HG03457 (cell line): ENCODE measurements at regions not wholly inside any gene's neighbourhood (a gene's known extent, or its start where the extent isn't known, plus 50 kb on each side); places are given as distances from the start of the nearest gene placed in this dataset.

Experiments used
- ATAC-seq: cut with Tn5 transposase; IDR thresholded peaks from one replicate; pipeline ENCODE4 v1.9.1; 2021; ENCODE audit warnings: moderate number of reproducible peaks; ENCODE audit not compliant: unreplicated experiment

DNA sequence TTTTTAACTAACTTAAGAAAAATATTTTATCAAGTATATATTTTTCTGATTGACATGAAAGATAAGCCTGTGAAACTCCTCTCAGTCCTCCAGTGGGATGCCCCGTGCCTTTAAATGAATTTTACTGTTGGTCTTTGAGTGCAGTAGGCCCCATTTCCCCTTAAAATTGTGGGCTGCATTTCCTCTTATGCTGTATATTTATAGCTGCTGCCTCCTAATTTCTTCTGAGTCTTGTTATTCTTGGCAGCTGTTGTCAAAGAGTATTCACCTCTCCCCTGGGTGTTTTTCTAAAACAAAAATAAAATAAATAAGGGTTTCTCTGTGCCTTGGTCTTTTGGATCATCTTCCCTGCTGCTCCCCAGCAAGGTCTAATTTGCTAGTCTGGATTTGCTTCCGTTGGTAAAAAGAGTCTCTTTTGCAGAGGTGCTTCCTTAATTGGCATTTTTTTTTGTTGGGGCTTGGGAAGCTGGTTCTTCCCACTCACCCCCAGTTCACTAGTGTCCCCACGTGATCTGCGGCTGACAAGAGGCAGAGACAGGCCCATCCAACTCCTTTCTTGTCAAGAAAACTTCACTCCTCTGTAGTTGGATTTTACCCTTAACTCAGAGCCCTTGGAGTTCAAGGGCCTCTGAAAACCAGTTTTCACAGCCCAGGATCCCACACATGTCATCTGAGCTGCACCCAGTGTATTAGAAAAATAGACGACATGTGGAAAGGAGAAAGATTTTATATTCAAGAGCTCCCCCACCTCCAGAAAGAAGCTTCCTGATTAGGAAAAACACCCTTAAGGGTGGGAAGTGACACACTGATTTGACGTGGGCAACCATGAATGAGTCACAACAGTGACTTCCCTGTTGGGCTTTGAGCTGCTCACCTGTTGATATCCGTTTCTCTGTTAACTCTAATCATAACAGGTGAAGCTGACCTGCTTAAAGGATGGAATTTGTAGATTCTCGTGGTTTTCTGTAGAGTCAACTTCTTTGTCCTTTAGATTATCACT, 431.5 kb downstream of the DCDC2C start:
- no peak for ATAC-seq

DNA sequence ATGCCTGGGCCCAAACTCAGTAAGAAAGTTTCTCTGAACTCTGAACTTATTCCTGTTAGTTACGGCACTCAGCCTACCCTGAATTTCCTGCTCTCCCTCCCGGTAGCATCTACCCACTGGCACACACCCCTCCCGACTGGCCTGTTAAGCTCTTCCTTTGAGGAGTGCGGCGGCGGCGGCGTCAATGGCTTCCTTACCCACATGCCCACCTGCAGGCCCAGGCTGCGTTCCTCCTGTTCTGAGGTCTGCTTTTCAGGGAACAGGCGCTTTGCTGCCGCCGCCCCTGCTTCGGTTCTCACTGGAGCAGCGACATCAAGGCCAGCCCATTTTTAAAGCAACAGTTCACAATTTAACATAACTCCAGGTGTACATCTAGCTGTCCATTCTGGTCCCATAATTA, 432.4 kb downstream of the DCDC2C start:
- no peak for ATAC-seq

DNA sequence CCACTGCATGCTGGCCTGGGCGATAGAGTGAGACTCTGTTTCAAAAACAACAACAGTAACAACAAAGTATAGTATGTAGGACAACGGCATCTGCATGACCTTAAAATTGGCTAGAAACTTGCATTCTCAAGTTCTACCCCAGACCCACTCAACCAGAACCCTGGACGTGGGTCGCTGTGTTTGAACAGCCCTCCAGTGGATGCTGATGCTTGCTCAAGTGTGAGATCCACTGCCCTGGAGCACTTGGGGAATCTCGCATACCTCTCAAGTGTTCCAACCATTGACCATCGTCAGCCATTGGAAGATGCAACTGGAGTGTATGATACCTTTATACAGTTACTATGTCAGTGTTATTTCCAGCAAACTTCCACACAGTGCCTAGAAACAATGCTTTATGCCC, 435.9 kb downstream of the DCDC2C start:
- ATAC-seq: no peak

DNA sequence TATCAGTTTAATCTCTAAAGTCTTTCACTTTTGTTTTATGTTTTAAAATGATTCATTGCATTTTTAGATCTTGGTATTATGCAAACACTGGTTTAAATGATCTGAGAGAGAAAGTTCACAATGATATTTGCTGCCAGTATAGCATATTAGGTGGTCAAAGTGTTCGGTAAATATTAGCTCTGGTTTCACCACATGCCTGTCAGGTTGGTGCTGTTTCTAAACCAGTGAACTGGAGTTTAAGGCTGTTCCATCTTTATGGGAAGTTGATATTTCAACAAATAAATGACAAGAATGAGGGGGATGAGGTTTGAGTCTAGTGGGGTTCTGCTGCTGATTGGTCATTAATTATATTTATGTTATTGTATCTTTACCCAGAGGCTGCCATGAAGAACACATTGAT, 436.4 kb downstream of the DCDC2C start:
- ATAC-seq: no peak

DNA sequence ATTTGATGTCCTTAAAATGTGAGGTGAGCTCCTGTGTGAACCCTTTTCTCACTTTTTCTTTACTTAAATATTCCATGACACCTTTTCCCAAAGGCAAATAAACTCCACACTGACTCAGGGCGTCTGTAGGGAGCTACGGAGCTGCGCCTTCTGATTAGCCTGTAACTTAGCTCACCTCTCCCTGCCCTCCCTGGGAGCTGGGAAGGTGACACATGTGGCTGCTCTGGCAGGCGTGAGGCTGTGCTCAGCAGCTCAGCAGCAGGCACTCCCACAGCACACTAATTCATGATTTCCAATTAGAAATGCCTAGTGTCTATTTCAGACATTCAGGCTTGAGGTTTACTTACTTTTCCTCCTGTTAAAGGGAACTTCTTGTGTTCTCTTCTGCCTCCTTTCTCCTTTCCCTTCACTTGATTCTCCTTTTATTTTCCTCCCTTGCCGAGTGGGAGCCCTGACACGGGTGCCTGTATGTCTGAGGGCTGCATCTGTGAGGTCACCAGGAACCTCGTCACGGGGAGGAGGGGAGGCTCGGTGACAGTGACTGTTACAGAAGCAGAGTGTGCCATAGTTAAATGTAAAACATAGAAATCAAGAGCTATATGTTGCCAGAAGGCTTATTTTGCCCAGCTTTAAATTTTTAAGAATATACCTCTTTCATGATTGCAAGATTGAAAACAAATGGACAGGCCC, 437.1 kb downstream of the DCDC2C start:
- ATAC-seq: no peak

DNA sequence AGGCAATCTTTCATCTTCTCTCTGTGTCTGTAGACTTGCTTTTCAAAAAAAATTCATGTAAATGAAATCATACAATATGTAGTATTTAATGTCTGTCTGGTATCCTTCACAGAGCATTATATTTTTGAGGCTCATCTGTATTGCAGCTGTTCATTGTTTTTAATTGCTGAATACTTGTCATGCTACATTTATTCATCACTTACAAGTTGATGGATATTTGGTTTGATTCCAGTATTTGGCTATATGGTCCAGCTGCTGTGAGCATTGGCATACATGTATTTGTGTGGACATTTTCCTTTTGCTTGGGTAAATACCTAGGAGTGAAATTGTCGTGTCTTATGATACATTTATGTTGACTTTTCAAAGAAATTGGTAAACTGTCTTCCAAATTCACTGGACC, 441.4 kb downstream of the DCDC2C start:
- no peak for ATAC-seq

DNA sequence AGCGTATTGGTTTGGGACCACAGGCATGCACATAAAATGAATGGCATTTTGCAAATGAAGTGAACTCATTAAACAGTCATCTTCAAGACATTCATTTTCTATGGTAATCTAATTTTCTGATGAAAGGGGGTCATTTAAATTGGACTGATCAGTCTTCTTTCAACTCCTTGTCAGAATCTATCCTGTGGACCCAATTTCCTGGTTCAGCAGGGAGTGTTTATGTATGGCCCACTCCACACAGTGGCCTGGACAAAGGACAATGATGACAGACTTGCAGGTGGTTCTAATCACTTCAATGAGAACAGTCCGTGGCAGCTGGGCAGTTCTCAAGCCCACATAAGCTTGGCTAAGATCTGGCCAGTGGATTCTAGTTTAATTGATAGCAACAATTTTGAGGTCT, 448.1 kb downstream of the DCDC2C start:
- ATAC-seq: no peak

DNA sequence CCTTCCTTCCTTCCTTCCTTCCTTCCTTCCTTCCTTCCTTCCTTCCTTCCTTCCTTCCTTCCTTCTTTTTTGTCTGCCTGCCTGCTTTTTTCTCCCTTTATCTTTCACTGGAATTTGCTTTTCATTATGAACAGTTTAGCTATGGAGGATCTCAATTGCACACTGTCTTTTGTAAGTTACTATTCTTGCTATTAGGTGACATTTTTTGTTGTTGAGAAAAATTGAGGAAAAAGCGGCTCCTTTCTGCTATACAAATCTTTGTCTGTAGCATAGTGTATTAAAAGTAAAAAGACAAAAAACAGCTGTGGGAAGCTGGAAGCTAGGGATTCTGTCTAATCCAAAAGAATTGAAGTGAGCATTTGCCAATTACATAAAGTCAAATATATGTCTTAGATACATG, 448.7 kb downstream of the DCDC2C start:
- ATAC-seq: no peak

DNA sequence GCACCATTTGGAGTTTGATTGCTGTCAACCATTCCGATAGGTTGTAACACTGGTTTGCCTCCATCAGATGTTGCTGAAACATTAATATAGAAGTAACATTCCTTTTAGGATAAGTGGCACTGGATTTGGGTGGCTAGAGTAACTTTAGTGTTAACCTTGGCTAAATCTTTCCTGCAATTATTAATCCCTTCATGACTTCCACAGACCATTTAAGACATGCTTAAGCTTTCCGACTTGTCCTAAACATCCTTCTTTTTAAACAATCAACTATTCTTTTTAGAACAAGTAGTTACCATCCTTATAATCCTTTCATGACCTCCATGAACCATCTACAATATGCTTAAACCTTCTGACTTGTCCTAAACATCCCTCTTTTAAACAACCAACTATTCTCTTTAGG, 465.5 kb downstream of the DCDC2C start:
- ATAC-seq: no peak

DNA sequence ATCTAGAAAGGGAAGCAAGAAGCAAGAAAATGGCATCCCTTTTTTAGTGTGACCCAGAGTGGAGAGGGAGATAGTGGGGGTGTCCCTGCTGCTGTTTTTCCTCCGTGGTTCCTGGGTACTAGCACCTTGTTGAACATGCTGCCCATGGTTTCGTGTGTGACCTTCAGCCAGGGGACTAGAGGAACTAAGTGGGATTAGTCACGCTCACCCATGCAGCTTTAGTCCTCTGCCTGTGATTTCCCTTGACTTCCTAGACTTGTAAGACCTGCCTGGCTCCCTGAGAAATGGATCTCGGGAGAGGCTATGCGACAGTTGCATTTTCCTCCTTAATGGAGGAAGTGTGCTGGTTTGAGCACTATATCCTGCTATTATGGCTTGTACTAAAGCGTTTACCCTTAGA, 471.4 kb downstream of the DCDC2C start:
- no peak for ATAC-seq

DNA sequence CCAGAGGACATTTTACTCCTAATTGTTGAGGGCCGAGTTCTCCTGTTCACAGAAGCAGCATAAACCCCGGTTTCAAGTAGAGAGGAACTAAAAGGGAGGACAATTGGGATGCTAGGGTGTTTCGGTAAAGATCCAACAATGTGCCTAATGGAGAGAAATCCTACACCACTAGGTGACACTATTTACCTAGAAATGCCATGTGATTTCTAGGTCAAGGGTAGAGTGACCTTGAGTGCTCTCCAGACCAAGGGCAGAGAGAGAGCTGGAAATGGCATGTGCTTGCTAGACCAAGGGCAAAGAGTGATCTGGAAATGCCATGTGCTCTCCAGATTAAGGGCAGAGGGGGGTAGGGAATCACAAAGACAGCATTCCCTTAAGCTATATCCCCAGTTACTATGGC, 472.0 kb downstream of the DCDC2C start:
- no peak for ATAC-seq

DNA sequence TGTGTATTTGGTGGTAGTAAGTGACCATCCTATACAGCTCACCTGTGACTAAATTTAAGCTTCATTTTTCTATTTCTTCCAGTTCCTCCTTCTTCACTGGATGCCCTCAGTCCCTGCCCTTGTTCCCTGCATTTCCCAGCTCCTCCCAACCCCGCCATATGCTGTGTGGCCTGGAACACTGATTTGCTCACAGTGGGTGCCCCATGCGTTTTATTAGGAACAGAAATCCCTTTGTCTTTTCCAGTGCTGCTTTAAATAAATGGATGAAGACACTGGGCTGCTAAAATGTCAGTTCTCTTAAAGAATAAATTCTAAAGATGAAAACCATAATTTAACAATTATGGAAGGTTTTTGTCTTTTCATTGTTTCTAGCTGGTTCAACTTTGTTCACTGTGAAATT, 477.3 kb downstream of the DCDC2C start:
- no peak for ATAC-seq

DNA sequence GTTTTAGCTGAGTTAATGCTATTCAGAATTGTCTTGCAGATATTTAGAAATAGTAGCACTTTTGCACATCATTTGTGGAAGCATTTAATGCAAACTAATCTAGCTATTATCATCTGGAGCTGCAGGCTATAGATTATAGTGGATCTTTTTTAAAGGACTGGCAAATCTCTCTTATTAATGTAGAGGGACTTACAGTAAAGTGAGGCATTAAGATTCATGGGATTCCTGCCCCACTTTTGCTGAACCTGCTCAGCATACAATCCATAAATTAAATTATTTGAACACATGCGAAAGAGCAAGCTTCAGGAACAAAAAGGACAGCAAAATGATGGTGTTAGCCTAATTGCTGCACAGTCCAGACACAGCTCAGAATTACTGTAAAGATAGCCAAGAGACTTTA, 477.7 kb downstream of the DCDC2C start:
- no peak for ATAC-seq

DNA sequence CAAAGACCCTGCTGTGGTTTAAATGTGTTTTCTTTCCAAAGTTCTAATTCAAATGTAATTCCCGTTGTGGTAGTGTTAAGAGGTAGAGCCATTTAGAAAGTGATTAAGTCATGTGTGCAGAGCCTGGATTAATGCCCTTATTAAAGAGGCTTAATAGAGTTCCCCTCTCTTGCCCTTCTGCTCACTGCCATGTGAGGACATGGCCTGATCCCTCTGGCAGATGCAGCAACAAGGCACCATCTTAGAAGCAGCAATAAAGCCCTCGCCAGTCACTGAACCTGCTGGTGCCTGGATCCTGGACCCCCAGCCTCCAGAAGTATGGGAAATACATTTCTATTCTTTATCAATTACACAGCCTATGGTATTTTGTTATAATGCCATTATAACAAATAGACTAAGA, 485.2 kb downstream of the DCDC2C start:
- ATAC-seq: no peak

DNA sequence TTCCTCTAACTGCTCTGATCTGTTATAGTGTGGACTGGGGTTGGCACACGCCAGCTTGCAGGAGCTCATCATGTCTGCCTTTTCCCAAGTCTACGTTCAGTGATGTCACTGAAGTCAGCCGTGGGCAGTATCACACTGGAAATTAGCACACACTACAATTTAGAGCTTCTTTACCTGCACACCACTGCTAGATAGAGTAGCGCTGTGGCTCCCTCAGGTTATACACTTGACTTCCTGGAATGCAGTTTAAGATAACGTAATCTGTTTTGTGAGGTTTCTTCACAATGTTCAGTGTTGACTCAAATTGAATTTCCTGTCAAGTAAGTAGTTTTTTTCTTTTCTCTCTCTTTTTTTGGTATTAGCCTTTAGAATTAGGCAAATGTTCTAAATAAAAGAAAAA, 487.2 kb downstream of the DCDC2C start:
- no peak for ATAC-seq

DNA sequence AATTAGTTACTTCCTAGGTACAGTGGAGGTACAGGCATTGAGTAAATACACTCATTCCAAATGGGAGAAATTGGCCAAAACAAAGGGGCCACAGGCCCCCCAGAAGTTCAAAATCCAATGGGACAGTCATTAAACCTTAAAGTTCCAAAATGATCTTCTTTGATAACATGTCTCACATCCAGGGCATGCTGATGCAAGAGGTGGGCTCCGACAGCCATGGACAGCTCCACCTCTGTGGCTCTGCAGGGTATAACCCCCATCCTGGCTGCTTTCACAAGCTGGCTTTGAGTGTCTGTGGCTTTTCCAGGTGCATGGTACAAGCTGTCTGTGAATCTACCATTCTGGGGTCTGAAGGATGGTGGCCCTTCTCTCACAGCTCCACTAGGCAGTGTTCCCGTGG, 488.7 kb downstream of the DCDC2C start:
- ATAC-seq: no peak

DNA sequence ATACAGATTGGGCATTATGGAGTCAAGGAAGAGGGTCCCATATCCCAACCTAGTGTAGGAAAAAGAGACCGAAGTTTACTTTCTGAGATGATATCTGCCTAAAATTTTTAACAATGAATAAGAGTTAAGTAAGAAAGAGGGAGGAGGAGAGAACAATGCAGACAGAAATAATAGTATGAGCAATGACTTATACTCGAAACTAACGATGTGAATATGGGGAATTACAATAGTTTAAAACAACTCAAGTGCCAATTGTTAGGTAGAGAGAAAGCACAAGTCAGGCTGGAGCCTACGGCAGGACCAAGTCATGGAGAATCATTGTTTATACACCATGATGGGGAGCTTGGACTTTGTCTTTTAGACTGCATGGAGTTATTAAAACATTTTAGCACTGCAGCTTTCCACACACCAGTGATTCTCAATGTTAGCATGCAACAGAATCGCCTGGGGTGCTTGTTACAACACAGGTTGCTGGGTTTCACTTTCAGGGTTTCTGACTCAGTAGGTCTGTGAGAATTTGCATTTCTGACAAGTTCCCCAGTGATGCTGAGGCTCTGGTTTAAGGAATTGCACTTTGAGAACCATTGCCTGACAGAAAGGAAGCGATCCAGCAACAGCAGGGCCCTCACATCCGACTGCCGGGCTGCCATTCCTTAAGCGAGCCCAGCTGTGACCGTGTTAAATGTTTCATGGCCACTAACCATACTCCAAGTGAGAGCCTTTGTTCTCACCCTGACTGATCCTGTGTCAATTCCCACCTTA, 511.2 kb downstream of the DCDC2C start:
- ATAC-seq: no peak

DNA sequence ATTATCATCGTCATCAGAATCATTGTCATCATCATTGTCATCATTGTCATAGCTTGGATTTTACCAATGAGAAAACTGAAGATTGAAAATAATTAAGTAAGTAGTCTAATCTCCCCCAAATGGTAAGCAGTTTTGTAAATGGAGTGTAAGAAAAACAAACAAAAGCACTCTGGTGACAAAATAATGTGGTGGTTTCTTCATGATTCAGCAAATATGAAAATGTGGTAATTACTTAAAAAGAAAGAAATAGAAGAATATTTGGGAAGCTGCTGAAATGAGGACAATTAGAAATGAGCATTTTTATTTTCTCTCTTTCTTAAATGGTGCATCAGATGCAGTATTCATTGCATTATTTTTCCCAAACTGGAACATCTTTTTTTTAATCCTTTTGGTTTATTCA, 514.4 kb downstream of the DCDC2C start:
- no peak for ATAC-seq

DNA sequence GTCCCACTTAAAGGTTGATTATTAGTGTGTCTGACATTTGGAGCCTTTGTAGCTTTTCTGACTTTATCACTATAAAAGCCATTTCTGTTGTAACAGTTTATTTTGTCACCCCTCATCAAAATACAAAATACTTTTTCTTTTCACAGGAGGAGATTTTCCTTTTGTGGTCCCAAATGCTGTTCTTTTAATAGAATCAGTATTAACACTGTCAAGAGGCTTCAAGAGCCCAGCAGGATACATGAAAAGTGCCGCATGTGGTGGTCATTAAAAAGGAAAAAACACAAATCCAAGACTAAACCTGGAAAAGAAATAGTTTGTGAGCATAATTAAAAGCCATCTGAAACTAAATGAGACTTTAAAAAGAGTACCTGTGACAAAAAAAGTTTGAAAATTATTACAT, 515.7 kb downstream of the DCDC2C start:
- no peak for ATAC-seq

DNA sequence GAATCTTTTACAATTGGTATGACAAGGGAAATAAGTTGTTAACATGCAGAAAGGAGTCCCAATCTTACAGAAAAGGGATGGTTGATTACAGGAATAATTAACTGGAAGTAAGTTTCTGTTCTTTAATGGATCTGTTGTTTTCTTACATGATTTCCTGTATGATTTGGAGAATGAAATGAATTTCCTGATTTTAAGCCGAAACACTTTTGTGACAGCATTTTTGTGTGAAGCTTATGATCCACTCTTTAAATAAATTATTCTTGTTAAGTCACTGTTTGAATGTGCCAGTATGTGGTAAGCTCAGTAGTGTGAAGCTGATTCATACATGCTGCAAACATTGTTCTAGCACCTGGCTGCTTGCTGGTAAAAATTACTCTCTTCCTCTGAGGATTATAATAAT, 516.2 kb downstream of the DCDC2C start:
- no peak for ATAC-seq

DNA sequence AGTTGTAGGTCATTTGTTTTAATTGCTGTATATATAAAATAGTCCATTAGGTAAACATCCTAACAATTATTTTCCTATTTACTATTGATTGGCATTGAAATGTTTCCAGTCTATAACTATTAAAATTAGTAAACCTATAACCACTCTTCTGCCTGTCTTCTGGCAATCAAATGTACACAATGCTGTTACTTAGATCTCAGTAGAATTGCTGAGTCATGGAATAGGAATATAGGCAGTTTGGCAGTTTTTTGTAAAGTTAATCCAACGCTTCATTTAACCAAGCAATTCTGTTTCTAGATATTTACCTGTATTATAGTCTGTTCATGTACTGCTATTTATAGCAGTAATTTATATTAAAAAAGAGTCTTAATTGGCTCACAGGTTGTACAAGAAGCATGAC, 518.1 kb downstream of the DCDC2C start:
- ATAC-seq: no peak

DNA sequence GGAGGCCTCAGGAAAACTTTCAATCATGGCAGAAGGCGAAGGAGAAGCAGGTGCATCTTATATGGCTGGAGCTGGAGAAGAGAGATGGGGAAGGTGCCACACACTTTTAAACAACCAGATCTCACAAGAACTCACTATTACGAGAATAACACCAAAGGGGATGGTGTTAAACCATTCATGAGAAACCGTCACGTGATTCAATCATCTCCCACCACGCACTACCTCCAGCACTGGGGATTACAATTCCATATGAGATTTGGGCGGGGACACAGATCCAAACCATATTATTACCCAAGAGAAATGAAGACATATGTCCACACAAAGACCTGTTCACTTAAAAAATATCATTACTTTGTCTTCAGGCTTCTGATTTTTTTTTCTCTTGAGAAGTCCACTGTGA, 518.5 kb downstream of the DCDC2C start:
- ATAC-seq: no peak
